Uterus (tissue), 3 donors: ENCODE measurements at regions not wholly inside any gene's neighbourhood (a gene's known extent, or its start where the extent isn't known, plus 50 kb on each side); places are given as distances from the start of the nearest gene placed in this dataset.
"Not testable (repeated sequence)": the region's sequence is repeated elsewhere in the genome, so short reads cannot be mapped to it uniquely, and the experiment has no call there.

ENCODE experiments used
- DNase-seq, 2 donors: peaks; one replicate each; pipeline ENCODE4 v3.0.0-alpha.2; 2019 to 2020
- H3K27ac ChIP-seq, 2 donors: fragments of 200-600 bp; sonication (generic); 1 replicate in 1 of 2; 2 replicates in 1 of 2; pipeline ENCODE4 v1.5.1; 2016 to 2018
- H3K27me3 ChIP-seq, 2 donors: fragments of 200-600 bp; sonication (generic); one replicate each; pipeline ENCODE4 v1.5.1; 2018 to 2019; ENCODE audit warnings: control low read depth in 1 of 2
- H3K36me3 ChIP-seq, 2 donors: fragments of 200-600 bp; sonication (generic); one replicate each; pipeline ENCODE4 v1.5.1; 2019; ENCODE audit warnings: control low read depth in 1 of 2
- H3K4me1 ChIP-seq, 2 donors: fragments of 200-600 bp; sonication (generic); one replicate each; pipeline ENCODE4 v1.5.1; 2018 to 2019; ENCODE audit warnings: control low read depth in 1 of 2
- H3K4me3 ChIP-seq, 2 donors: fragments of 200-600 bp; sonication (generic); 1 replicate in 1 of 2; 2 replicates in 1 of 2; pipeline ENCODE4 v1.5.1; 2018 to 2019; ENCODE audit warnings: mild to moderate bottlenecking in 1 of 2
- H3K9me3 ChIP-seq, 2 donors: fragments of 200-600 bp; sonication (generic); one replicate each; pipeline ENCODE4 v1.5.1; 2019; ENCODE audit warnings: control low read depth in 1 of 2
- POLR2A ChIP-seq, 2 donors: fragments of 450-650 bp; IDR thresholded peaks; one replicate each; pipeline ENCODE4 v1.6.1; 2016; ENCODE audit warnings: antibody characterized with exemption in 2 of 2, mild to moderate bottlenecking in 1 of 2, moderate library complexity in 1 of 2
- intact Hi-C: fragments of 100-400 bp; cut with DNase I; formaldehyde crosslinking; loops from one replicate; pipeline ENCODE4 v1.15.1; 2023; ENCODE audit warnings: low total_unique reads
- TF ChIP-seq, protein P1 (sequence below), 4 experiments: fragments of 200-600 bp in 2 of 4; fragments of 450-650 bp in 2 of 4; sonication (generic) in 2 of 4; IDR thresholded peaks; one replicate each; pipeline ENCODE4 v1.5.1; 2016 to 2019; ENCODE audit warnings: antibody characterized with exemption in 4 of 4, mild to moderate bottlenecking in 2 of 4, moderate library complexity in 1 of 4
- donor health status: DM: yes; HTN: yes; CAD: no.

DNA sequence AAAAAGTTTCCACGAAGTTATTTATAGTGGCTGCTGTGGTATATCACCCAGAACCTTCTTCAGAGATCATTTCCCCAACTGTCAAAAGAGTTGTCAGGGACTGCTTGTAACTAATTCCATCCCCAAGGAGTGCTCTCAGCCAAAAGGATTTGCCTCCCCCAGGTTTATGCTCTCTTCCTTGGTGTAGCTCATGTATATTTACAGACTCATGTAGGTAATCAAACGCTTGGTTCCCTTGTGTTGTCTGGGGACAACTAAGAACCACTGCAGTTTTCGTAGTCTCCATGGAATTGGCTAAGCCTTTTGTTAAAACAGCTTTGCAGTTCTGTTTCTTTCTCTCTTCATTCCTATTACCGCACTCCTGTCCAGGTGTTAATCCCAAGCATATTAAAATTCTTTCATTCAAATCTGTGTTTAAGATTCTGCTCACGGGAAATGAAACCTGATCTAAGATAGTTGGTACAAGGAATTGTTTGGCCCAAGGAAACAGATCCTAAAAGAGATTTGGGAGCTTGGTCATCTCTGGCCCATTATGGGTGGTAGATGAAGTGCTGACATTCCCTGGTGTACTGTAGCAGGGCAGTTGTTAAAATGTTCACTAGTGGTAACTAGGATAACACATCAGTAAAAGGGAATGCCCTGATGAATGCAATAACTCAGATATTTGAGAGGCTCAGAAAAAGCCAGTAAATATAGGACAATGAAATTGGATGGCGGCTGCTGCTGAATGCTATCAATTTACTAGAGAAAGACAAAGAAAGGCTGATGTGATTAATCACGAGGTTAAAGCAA is 361.3 kb upstream of the GBE1 start:
- DNase-seq: no peak
- no peaks in the 10 kb centered on the region for H3K9me3 ChIP-seq
- no peak overlapping the region for H3K27ac ChIP-seq
- intact Hi-C loops: no loop called here
- H3K4me1 ChIP-seq: no peaks in the 10 kb centered on the region
- H3K4me3 ChIP-seq: no peak overlapping the region
- H3K36me3 ChIP-seq: no peaks in the 10 kb centered on the region
- no peaks in the 10 kb centered on the region for H3K27me3 ChIP-seq
- TF ChIP-seq, protein P1, sequence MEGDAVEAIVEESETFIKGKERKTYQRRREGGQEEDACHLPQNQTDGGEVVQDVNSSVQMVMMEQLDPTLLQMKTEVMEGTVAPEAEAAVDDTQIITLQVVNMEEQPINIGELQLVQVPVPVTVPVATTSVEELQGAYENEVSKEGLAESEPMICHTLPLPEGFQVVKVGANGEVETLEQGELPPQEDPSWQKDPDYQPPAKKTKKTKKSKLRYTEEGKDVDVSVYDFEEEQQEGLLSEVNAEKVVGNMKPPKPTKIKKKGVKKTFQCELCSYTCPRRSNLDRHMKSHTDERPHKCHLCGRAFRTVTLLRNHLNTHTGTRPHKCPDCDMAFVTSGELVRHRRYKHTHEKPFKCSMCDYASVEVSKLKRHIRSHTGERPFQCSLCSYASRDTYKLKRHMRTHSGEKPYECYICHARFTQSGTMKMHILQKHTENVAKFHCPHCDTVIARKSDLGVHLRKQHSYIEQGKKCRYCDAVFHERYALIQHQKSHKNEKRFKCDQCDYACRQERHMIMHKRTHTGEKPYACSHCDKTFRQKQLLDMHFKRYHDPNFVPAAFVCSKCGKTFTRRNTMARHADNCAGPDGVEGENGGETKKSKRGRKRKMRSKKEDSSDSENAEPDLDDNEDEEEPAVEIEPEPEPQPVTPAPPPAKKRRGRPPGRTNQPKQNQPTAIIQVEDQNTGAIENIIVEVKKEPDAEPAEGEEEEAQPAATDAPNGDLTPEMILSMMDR (IDR thresholded peaks at IDR 0.05): no peak
- TF ChIP-seq POLR2A (IDR thresholded peaks at IDR 0.05): no peak

DNA sequence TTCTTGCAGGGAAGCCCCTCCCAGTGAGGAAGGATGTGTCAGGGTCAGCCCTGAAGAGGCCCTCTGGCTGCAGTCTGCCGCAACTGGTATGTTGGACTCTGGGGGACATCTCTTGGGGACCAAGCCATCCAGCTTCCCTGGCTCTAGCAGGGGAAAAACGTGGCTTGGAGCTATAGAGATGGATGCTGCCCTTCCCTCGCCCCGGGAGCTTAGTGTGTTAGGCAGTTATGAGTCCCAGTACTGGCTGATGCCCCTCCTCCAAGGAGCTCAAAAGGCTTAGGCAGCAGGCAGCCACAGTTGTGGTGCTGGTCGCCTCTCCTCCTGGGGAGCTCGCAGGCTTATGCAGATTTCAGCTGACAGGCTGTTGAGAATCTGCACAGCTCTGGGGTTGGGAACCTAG is 353.1 kb upstream of the GBE1 start:
- no peak for DNase-seq
- Histone ChIP-seq H3K4me3 (no peak overlapping the region), H3K4me1 (no peaks in the 10 kb centered on the region), H3K27ac (no peak overlapping the region), H3K36me3 (no peaks in the 10 kb centered on the region), H3K27me3 (no peaks in the 10 kb centered on the region), H3K9me3 (no peaks in the 10 kb centered on the region)
- intact Hi-C loops: no loop called here
- TF ChIP-seq, protein P1 (IDR thresholded peaks at IDR 0.05): no peak
- no peak for TF ChIP-seq POLR2A (IDR thresholded peaks at IDR 0.05)

DNA sequence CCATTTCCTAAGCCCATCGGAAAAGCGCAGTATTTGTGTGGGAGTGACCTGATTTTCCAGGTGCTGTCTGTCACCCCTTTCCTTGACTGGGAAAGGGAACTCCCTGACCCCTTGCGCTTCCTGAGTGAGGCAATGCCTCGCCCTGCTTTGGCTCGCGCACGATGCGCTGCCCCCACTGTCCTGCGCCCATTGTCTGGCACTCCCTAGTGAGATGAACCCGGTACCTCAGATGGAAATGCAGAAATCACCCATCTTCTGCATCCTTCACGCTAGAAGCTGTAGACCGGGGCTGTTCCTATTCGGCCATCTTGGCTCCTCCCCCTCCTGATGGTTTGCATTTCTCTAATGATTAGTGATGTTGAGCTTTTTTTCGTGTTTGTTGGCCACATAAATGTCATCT is 349.3 kb upstream of the GBE1 start:
- DNase-seq, H3K36me3 ChIP-seq, H3K9me3 ChIP-seq, H3K27me3 ChIP-seq, H3K4me1 ChIP-seq, H3K27ac ChIP-seq, intact Hi-C loops, H3K4me3 ChIP-seq: not testable (repeated sequence)

DNA sequence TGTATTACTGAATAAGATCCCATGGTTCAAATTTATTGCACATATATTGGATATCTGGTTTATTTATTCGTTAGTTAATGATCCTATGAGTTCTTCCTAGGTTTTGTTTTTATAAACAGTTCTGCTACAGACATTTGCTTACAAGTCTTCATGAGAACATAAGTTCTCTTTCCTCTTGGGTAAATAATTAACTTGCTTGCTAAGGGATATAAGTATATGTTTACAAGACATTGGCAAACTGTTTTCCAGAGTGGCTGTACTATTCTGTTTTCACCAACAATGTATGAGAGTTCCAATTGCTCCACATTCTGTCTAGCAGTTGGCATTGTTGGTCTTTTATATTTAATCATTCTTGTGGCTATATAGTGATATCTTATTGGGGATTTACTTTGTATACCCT is 341.8 kb upstream of the GBE1 start:
- no peaks in the 10 kb centered on the region for H3K36me3 ChIP-seq
- intact Hi-C loops: no loop called here
- TF ChIP-seq POLR2A (IDR thresholded peaks at IDR 0.05): no peak
- TF ChIP-seq, protein P1 (IDR thresholded peaks at IDR 0.05): no peak
- H3K4me3 ChIP-seq: no peak overlapping the region
- no peaks in the 10 kb centered on the region for H3K9me3 ChIP-seq
- no peak for DNase-seq
- H3K4me1 ChIP-seq: no peaks in the 10 kb centered on the region
- no peaks in the 10 kb centered on the region for H3K27me3 ChIP-seq
- no peak overlapping the region for H3K27ac ChIP-seq

DNA sequence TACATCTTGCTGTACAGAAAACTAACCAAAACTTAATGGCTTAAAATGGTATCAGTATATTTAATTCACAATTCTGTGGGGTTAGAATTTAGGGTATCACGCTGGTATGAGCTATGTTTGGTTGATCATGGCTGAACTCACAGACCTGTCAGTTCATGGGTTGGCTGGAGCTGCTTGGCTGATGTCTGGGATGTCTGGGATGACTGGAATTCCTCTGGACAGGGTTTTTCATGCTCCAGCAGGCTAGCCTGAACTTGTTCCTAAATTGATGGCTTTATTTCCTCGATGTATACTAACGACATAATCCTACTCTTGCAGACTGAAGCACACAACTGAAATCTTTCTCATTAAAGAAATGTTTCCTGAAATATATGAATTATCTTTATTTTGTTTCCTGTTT is 338.9 kb upstream of the GBE1 start:
- Histone ChIP-seq H3K9me3 (no peaks in the 10 kb centered on the region), H3K27ac (no peak overlapping the region), H3K36me3 (no peaks in the 10 kb centered on the region), H3K4me1 (no peaks in the 10 kb centered on the region), H3K4me3 (no peak overlapping the region), H3K27me3 (no peaks in the 10 kb centered on the region)
- DNase-seq: no peak
- intact Hi-C loops: no loop called here
- TF ChIP-seq POLR2A (IDR thresholded peaks at IDR 0.05): no peak

DNA sequence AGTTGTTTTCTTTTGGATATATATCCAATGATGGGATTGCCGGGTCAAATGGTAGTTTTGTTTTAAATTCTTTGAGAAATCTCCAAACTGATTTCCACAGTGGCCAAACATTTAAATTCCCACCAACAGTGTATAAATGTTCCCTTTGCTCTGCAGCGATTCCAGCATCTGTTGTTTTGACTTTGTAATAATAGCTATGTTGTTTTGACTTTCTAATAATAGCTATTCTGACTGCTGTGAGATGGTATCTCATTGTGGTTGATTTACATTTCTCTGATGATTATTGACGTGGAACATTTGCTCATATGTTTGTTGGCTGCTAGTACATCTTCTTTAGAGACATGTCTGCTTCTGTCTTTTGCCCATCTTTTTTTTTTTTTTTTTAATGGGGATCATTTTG is 332.2 kb upstream of the GBE1 start:
- Histone ChIP-seq H3K4me3 (no peak overlapping the region), H3K36me3 (no peaks in the 10 kb centered on the region), H3K4me1 (no peaks in the 10 kb centered on the region), H3K27ac (no peak overlapping the region), H3K27me3 (peaks cover 0 to 4% of the 10 kb centered on the region in 2 donors), H3K9me3 (no peaks in the 10 kb centered on the region)
- no peak for DNase-seq
- intact Hi-C loops: no loop called here
- no peak for TF ChIP-seq POLR2A (IDR thresholded peaks at IDR 0.05)
- TF ChIP-seq, protein P1 (IDR thresholded peaks at IDR 0.05): no peak
